ENCODE measurements at regions not wholly inside any gene's neighbourhood (a gene's known extent, or its start where the extent isn't known, plus 50 kb on each side); places are given as distances from the start of the nearest gene placed in this dataset.

- DNase-seq (ENCODE audit: low read depth), result no peak
Measured at GRCh38 chr4:138689593-138689992, 326.0 kb upstream of the NOCT start.

GRCh38 chr4:138689187-138689586 is 326.4 kb upstream of the NOCT start:
- no peak for DNase-seq (ENCODE audit: low read depth)

DNA sequence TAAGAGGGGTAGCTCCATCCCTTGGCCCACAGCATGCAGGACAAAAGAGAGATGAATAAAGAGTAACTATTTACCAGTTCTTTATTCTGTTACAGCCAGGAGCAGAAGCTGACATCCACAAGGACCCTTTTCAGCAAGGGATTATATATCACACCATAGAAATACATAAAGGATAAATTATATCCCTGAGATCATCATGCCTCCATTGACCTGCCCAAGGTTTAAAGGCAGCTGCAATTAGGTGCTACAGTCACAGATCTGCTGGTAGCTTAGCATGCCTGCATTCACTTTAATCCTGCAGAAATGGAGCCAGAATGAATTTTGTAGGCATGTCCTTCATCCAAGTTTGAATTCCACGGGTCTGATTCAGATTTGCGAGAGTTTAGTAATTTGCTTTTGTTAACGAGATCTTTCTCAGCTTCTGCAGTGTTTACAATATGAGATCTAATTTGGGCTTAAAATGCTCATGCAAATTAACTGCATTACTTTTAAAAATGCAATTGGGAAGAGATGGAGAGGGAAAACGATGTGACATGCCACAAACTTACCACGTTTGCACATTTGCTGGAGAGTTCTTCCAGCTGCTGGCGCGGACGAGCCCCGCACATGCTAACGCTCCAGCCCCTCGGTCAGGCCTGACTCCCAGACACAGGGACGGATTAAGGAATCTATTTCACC is 327.0 kb upstream of the NOCT start:
- no peak for DNase-seq (ENCODE audit: low read depth)

DNA sequence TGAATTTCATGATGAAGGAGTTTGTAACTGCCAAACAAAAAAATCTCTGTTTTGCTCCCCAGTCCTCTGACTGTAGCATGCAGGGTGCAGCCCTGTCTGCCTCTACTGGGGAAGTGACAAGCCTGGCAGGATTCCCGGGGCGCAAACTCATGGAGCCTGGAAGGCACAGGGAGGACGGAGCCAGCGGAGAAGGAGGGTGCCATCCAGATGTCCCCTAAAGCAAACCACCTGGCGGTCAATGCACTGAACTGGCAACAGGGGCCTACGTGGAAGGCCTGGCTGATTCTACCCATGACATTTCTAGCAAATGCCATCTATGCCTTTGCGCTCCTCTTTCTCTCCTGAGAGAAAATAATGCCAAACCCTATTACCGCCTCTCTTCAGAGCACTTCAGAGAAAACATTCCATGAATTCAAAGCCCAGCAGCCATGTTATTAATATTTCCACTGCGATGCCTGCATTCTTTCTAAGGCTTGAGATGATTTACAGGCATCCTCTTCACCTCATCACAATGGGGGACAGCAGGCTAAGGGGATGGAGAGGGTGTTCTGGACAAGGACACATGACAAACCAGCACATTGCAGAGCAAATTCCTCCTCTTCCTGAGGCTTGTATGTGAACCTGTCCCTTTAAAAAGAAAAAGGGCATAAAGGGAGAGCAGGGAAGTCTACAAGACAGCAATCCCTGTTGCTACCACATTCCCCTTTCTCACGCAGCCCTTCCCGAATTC is 329.3 kb upstream of the NOCT start:
- DNase-seq (ENCODE audit: low read depth), result no peak

DNA sequence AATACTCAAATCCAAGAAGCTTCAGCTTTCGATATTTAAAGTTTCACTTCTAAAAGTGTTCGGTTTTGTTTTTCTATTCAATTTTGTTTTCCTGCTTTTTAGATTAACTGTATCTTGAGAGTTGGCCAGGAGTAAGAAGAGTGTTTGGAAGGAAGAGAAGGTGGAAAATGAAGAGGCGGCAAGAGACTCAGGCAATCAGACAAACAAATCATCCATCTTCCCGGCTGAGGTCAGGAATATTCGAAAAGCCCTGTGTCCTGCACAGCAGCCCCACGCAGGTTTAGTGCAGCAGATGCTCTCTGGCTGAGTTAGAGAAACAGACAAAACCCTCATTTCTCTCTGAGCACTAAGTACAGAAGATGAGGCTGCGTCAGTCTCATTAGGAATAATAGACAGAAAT is 330.3 kb upstream of the NOCT start:
- DNase-seq (ENCODE audit: low read depth), result no peak

- peak; percentile 66 for DNase-seq (ENCODE audit: low read depth)
Measured at GRCh38 chr4:138680989-138681604, 334.5 kb upstream of the NOCT start.

GRCh38 chr4:138680256-138680655 is 335.3 kb upstream of the NOCT start:
- DNase-seq (ENCODE audit: low read depth), result no peak

GRCh38 chr4:138678985-138679746 is 336.4 kb upstream of the NOCT start:
- DNase-seq (ENCODE audit: low read depth), result no peak

- DNase-seq (ENCODE audit: low read depth), result no peak
Measured at GRCh38 chr4:138677748-138678147, 337.8 kb upstream of the NOCT start.

- no peak for DNase-seq (ENCODE audit: low read depth)
Measured at GRCh38 chr4:138677212-138677611, 338.4 kb upstream of the NOCT start.

GRCh38 chr4:138675685-138676084 is 339.9 kb upstream of the NOCT start:
- DNase-seq (ENCODE audit: low read depth), result no peak

- DNase-seq (ENCODE audit: low read depth), result no peak
Measured at GRCh38 chr4:138674209-138674608, 341.4 kb upstream of the NOCT start.

DNA sequence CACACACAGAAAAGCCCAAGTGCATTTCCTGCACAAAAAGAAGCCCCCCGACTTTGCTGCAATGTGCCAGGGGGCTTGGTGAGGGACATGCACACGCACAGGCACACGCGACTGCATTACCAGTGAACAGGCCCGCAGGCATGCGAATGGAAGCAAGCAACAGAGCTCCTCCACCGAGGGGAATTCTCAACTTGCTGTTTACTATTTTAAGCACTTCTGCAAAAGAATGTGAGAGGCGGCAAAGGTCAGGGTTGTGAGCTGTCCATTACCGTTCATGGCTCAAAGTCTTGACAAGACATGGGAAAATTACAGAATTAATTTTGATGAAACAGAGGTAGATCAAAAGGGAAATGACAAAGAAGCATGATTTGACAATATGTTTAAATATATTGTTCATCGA is 342.5 kb upstream of the NOCT start:
- peak; percentile 28 for DNase-seq (ENCODE audit: low read depth)

- DNase-seq (ENCODE audit: low read depth), result no peak
Measured at GRCh38 chr4:138672393-138672976, 343.1 kb upstream of the NOCT start.

- DNase-seq (ENCODE audit: low read depth), result no peak
Measured at GRCh38 chr4:138671606-138672084, 343.9 kb upstream of the NOCT start.

DNA sequence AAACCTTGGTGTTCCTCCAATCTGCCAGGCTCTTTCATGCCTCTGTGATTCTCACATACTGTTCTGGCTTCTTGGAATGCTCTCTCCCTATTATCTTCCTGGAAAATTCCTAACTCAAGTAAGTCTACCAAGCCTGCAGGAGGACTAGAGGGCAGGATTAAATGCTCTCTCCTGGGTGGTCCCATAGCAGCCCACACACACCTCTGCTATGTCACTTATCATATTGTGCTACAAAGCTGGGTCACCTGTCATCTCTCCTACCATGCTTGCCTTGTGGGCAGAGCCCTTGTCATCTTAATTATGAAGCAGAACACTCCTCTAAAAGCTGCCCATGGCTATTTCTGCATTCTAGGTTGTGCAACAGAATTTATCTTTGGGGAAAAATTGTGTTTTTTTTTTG is 344.5 kb upstream of the NOCT start:
- DNase-seq (ENCODE audit: low read depth), result peak; percentile 9

DNA sequence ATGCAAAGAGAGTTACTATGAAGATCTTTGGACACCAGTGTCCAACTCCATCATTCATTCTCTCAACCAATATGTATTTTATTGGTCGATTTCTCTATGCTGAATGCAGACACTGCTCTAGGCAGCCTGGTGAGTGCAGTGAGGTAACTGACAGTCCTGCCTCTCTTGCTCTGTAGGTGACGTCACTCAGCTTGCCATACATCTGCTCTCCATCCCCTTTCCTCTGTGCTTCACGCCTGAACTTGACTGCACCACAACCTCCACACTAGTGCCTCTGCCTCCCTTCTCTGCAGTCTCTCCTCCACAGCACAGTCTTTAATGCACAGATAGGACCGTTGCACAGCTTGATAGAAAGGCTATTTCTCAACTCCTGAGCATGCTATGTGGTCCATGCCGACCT is 344.9 kb upstream of the NOCT start:
- no peak for DNase-seq (ENCODE audit: low read depth)

- peak; percentile 46 for DNase-seq (ENCODE audit: low read depth)
Measured at GRCh38 chr4:138669479-138670315, 345.9 kb upstream of the NOCT start.

DNA sequence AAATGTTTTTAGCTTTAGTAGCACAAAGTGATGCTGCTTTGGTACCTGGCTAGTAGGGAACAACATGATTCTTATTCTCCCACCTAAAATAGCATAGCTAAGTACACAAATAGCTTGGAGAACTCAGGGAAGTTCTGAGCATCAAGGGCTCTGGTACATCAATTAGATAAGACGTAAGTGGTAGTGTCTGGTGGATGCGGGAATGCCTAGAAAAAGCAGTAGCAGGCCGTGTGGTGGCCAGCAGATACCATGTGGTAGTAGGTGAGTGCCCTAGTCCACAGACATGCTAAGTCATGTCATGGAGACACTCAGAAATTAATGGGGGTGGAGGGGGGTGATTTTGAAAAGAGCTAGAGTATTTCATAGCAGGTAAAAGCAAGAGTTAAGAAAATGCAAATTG is 347.3 kb upstream of the NOCT start:
- no peak for DNase-seq (ENCODE audit: low read depth)

DNA sequence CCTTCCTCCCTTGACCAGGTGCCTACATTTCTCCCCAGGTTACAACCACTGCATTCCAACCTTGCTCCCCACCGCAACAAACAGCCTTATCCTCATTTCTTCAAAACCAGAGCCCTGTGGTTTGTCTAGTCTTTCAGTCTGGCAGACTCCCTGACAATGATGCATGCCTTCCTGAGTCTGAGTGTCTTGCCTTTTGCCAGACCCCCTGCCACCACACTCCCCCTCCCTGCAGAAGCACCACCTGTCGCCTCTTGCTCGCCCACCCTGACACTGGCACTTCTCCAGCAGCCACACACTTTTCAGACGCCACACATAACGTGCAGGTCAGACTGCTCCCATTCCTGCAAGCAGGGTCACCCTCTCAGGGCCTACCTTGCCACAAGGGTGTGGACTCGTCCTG is 349.2 kb upstream of the NOCT start:
- no peak for DNase-seq (ENCODE audit: low read depth)

GRCh38 chr4:138665851-138666250 is 349.7 kb upstream of the NOCT start:
- no peak for DNase-seq (ENCODE audit: low read depth)

Measured in amniotic epithelial cell (primary cell).